ENCODE measurements at regions not wholly inside any gene's neighbourhood (a gene's known extent, or its start where the extent isn't known, plus 50 kb on each side); places are given as distances from the start of the nearest gene placed in this dataset.

DNA sequence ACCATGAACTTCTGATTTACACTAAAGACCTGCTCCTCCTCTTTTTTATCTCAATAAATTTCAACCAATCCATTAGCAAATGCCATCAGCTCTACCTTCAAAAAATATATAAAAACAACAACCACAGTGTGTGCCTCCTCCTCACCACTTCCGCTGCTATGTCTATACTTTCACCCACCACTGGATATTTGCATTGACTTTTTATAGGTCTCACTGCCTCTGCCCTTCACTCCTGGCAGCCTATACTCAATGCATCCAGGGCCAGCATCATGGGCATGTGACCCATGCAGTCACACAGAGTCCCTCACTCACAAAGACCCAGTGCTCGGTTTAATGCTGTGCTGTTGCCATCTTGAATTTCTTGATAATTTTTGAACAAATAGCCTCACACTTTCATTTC, 53.5 kb upstream of the CCDC54 start:
- DNase-seq, result no peak

DNA sequence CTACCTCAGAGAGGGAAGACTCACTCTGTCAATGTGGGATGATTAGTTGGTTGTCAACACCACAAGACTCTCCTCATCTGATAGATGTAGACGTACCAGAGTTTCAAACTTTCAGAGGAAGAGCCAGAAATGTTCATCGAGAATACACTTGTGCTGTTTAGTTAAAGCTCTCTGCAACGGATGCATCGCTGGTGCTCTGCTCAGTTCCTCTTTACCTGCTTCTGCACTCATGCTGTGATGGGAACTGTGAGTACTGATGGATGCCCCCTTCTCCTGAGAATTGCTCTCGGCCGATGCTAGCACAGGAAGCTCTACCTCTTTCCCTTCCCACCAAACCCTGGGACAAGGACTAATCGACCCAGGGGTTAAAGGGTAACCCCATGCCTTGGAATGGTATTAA, 51.8 kb upstream of the CCDC54 start:
- DNase-seq, result no peak
